NCI-H345 (cell line): ENCODE measurements at regions not wholly inside any gene's neighbourhood (a gene's known extent, or its start where the extent isn't known, plus 50 kb on each side); places are given as distances from the start of the nearest gene placed in this dataset.
"Not testable (repeated sequence)": the region's sequence is repeated elsewhere in the genome, so short reads cannot be mapped to it uniquely, and the experiment has no call there.

Experiments used
- DNase-seq: peaks from one replicate; lab custom pipeline; 2025; lab: John Stamatoyannopoulos, UW

DNA sequence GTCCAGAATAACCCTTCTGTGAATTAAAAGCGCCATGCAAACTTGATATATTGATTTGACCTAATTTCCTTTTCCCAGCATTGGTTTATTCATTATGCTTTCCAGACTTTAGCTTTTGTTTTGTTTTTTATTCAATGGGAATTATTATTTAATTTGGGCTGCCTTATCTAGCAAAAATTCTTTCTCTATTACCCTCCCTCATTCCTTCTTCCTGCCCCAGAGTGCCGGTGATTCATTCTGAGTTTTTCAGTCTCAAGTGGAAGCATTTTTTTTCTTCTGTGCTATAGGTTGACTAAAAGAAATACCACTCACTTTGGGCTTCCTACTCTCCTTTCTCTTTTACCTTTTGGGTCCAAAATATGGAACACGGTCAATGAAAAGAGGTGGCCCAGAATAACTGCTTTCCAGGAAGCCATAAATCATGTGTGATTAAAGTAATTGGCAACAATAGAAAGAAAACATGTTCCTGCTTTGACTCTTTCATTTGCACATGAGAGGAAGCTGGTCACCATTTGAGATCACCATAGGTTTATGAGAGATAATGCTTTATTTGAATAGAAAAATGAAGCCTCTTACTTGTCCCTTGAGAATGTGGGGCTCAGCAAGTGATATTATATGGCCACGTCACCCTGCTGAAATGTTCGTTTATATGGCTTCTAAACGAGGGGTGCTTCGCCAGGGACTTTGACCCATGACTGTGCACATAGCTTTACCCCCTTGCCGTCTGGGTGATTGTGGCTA, 422.8 kb upstream of the ZEB2 start:
- no peak for DNase-seq

DNA sequence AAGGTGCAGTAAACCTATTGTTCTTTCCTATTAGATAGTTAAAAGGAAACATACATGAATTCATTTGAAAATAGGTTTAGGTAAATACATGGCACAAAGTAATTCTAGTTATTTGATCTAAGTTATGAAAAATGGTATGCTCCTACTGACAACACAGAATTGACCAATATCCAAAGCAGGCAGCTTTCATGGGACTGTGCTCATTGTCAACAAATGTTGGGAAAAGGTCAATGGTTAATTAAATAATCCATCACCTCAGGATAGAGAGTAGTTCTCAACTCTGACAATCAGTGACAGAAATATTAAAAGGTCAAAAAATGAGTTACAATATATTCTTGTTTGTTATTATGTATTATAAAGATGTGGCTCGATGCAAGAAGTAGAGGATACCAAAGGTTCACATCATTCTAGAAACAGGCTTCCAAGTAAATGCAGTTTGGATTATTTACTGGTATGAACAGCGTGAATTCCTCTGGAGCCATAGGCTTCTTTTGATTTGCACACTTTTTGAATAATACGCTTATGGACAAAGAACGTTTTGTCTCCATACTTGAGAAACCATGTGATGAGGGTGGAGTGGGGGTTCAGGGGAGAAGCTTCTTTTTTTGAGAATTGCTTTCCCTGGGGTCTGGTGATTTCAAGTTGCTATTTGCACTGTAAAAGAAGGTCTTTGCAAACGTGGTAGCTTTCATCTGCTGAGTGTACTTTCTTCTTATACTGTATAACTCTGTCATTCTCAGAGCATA, 422.0 kb upstream of the ZEB2 start:
- DNase-seq = no peak

DNA sequence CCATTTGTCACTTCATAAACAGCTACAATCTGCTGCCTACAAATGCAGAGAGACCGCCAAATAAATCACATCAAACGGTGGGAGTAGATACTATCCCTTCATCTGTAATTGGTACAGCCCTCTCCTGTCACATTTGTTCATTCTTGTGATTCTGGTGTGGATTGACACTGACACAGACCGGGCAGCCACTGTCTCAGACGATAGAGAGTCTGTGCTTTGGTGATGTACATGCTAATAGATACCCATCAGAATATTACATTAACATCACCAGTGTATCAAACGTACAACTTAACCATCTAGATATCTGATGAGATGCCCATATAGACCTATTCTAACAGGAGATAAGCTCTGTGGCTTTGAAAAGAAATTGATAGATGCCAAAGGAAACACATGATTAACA, 419.7 kb upstream of the ZEB2 start:
- DNase-seq = no peak

DNA sequence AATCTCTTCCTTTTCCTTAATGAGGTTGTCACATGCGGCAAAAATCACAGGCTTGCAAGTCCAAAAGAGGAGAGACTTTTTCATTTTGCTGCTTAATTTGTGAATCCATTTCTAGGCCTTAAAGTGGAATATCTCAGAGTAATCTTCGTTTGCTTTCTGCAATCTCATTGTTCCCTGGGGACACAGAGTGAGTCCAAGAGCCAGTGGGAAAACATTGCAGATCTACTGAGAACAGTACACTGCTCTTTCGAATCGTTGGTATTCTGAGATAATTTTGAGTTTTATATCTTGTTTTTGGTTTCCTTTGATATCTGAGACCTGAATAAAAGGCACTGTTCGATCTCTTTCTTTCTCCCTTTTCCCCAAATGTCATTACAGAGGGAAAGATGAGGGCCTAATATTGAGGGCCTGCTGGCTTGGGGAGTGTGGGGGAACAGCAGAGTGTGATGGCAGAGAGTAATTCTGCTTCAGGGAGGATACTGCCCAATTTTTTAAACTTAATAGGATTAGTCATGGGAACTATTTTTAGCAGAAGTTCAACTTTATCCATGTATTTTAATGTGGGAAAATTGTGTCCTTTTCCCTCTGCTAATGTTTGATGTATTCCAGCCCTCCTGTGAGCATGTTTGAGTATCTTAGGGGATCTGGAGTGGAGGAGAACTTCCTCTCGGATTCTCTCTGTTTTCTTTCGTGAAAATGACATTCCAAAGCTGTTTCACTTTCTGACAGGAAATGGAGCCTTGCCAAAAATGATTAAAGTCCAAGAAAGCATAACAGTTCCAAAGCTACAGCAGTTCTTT, 418.2 kb upstream of the ZEB2 start:
- DNase-seq = no peak

DNA sequence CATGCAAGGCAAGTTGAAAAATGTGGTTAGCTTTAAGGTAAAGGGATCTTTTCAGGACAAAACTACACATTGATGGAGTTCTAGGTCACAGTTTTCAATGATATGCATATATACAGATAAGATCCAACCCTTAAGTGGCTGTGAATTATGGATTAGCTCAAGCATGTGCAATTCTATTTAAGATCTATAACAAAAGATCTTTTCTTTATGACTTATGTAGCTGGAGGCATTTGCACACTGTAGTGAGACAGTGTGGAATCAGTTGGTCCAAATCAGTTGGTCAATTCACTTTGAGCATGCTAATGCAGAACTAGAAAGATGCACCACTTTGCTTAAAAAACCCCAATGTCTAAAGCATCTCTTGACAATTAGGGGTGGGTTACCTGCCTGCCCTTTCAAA, 417.1 kb upstream of the ZEB2 start:
- no peak for DNase-seq

DNA sequence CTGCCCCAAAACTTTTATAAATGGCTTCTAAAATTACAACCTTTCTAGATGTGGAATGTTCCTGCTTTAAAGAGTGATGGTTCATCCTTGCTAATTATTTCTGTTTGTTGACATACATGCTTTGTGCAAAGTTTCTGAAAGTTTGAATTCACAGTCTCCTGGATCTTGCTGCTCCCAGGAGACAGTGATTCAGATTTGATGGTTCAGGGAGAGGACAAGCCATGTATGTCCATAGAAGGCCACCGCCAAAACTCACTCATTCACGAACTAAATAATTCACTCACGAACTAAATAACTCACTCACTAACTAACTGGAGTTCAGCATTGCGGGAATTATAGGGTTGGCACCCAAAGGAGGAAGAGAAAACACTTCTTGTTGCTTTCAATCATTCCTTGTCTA, 416.5 kb upstream of the ZEB2 start:
- DNase-seq = no peak

DNA sequence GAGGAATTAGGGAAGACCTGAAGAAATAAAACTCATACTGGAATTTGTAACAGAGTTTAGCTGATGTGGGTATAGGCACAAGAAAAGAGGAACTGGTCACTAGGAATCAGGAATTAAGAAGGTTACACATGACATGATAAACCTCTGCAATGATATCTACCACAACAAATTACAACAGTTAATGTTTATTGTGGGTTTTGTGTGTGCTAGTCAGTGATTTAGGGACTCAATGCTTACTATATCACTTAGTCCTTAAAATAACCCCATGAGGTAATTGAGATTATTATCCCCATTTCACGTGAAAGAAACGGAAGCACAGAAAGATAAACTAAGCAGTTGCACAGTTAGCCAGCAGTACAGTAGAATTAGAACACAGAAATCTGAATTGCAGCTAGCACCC, 415.8 kb upstream of the ZEB2 start:
- no peak for DNase-seq

DNA sequence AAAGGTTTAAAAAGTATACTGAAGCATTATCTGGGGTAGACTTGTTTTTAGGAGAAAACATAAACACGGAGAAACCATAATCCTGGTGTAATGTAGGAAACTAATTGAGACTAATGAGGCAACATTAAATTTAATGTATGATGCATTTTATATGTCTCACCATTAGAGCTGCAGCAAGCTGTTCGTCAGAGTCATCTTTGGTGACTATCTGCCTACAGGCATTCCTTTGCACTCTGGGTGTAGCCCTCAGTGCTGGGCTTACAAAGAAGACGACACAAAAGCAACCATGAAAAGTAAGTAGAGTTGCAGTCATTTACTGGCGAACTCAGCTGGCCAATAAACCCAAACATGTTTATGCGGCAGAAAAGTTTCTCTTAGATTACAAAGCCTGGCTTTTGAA, 415.3 kb upstream of the ZEB2 start:
- DNase-seq = no peak

DNA sequence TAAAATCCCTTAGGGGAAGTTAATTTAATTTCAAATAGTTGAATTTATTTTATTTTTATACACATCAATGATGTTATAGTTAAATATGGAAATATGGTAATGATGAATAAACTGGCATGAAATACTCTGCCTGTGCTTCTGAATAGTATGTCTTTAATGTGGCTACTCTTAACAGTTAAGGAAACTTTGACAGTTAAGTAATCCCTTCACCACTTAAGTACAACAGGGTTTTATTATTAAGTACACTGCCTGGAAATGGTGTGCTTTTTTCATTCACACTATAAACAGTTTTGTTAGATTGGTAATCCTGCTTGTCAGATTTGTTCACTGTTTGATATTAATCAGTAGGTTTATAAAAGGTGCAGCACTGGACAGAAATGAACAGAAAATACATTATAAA, 412.0 kb upstream of the ZEB2 start:
- DNase-seq = no peak

DNA sequence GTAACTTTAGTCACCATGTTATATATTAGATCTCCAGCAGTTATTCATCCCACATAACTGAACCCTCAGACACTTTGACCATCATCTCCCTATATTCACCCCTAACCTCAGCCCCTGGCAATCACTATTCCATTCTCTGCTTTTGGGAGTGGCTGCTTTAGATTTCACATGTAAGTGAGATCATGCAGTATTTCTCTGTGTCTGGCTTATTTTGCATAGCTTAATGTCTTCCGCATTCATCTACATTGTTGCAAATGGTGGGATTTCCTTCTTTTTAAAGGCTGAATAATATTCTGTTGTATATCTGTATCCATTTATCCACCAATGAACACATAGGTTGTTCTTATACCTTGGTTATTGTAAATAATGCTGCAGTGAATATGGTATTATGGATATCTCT, 411.6 kb upstream of the ZEB2 start:
- no peak for DNase-seq

DNA sequence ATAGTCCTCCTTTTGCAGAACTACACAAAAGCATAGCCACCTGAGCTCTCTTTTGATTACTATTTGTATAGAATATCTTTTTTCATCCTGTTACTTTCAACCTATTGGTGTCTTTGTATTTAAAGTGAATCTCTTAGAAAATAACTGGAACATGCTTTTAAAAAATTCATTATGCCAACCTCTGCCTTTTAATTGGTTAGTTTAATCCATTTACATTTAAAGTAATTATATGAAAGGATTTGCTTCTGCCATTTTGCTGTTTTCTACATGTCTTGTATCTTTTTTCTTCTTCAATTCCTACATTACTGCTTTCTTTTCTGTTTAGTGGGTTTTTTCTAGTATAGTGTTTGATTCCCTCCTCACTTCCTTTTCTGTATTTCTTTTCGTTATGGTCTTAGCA, 407.5 kb upstream of the ZEB2 start:
- DNase-seq = no peak

DNA sequence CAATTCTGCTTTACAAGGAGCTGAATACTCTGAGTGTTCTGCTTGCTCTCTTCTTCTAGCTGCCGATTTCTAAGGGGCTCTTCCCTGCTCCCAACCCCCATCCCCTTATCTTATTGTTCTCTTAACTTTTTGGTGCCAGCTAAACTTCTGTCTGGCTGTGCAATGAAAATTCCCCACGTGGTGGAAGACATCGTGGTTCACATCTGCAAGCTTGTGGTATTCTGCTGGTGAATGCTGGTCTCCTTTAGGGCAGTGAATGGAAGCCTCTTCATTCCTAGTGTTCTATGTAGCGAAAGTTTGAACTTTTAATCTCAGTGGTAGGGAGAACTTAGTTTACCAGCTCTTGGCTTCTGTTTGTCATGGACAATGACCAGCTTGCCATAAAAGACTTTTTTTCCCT, 406.0 kb upstream of the ZEB2 start:
- no peak for DNase-seq

DNA sequence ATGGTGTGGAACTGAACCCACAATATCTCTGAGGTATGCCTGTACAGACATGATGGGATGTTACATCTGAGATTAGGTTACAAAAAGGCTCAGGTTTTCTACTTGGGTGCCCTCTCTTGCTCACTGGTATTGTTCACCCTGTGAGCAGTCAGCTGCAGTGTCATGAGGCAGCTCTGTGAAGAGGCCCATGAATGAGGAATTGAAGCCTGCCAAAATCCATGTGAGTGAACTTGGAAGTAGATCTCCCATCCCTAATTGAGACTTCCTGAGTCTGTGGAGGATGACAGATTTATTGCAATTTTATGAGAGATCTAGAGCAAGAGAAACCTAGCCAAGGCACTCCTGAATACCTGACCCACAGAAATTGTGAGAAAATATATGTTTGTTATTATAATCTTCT, 404.9 kb upstream of the ZEB2 start:
- no peak for DNase-seq

DNA sequence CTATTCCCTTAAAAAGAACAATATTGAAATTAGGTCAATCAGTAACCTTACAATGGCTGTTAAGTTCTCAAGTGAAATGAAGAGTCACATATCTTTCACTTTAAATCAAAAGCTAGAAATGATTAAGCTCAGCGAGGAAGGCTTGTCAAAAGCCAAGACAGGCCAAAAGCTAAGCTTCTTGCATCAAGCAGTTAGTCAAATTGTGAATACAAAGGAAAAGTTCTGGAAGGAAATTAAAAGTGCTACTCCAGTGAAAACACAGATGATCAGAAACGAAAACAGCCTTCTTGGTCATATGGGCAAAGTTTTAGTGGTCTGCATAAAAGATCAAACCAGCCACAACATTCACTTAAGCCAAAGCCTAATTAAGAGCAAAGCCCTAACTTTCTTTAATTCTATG, 402.6 kb upstream of the ZEB2 start:
- no peak for DNase-seq

DNA sequence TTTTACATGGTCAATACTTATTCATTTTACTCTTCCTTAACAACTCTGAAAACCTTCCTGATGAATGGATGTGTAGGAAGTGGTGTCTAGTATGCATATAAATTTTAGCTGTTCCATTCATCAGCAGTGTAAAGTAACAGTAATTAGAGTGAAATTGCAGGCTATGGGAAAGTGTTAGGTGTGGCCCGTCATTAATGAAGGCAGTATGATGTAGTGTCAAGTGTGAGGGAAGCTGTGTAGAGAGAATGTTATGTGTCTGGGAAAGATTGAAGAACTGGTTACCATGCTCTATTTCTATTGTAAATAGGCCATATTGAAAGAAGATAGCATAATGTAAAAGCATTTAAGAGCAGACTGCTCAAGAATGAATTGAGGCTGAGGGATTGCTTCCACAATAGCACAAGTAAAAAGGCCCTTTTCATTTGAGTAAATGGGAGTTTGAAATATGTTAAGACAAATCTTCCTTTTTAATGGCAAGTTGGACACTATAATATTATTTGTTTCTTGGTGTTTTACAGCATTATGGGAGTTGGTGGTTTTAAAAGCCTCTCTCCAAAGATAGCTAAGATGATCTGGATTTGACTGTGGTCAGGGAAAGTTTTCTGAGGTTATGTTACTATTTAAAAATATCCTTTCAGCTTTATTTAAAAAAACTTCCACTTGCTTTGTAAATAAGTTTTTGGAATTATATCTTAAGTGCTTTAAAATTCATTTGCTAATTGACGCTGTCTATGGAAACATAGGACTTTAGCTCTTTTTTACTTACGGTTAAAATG, 401.0 kb upstream of the ZEB2 start:
- DNase-seq = no peak

DNA sequence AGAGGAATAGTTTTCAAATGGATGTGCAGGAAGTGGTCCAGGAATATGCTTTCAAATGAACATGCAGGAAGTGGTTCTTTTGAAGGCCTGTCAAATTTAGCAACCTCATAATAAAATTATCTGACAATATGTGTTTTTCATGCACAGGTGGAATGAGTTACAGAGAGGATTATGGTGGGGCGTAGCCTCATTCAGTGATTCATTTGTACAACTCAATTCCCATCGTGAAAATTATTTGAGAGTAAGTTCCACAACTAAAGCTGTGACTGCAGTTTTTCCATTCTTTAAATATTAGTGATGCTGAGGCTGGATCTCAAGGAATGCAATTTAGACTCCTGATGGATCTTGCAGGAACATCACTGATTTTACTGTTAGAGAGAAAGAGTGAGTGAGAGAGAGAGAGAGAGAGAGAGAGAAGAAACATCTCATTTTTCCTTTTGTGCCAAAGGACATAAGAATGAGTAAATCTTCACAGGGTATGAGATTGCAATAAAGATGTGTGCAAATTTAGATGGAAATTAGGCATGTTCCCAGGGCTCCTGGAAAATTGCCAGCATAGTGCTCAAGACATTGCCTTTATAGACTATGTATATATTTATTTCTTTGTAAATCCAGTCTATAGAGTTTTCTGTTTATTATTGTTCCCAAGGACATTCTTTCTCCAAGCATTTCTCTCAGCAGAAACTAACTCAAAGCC, 394.9 kb upstream of the ZEB2 start:
- DNase-seq = no peak

DNA sequence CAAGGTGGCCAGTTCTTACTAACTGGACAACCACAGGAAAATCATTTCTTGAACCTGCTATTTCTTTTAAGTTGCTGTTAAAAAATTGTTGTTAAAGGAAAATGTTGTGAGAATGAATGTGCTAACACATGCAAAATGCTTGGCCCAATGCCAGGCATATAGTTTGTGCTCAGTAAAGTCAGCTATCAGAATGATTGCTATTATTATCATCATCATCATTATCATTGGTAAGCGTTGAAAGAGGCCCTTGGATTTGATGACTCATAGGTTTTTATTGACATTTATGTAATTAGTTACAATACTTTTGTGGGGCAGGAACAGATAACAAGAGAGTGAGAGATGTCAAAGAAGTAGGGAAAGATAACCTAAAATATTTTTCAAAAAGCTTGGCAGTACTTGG, 394.2 kb upstream of the ZEB2 start:
- no peak for DNase-seq

DNA sequence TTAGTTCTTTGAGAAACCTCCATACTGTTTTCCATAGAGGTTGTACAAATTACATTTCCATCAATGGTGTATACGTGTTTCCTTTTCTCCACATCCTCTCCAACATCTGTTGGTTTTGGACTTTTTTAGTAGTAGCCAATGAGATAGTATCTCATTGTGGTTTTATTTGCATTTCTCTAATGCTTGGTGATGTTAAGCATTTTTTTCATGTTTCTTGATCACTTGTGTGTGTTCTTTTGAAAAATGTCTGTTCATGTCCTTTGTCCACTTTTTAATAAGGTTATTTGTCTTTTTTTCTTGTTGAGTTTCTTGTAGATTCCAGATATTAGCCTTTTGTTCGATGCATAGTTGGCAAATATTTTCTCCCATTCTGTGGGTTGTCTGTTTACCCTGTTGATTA, 392.3 kb upstream of the ZEB2 start:
- no peak for DNase-seq

DNA sequence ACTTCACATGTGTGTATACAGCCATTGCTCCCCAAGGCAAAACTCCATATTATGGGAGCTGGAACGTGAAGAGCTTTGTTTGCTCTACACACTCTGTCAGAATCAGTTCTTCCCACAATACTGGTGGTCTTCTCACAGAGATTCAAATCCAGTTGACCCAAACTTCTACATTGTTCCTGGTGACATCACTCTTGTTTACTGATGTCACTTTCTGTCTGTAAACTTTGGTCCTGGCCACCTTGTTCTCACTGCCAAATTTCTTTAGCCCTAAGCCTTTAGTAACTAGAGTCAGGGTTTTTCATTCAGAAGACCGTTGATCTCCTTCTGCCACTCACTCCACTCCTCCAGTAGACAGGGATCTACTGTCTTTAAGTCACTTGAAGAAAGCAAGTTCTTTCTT, 386.0 kb upstream of the ZEB2 start:
- no peak for DNase-seq

DNA sequence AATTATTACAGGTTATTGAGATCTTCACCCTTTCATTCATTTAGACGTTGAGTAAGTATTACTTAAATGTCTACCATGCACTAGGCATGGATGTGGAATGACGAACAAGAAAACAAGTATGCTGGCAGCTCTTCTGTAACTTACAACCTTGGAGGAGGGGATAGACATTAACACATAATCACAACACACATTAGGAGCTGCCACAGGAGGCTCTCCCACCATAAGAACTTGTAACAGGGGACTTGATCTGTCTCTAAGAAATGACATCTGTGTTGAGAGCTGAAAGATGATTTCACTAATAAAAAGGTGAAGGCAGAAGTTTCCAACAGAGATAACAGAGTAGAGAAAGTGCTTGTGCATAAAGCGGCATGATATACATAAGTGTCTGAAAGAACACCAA, 384.7 kb upstream of the ZEB2 start:
- DNase-seq = no peak

DNA sequence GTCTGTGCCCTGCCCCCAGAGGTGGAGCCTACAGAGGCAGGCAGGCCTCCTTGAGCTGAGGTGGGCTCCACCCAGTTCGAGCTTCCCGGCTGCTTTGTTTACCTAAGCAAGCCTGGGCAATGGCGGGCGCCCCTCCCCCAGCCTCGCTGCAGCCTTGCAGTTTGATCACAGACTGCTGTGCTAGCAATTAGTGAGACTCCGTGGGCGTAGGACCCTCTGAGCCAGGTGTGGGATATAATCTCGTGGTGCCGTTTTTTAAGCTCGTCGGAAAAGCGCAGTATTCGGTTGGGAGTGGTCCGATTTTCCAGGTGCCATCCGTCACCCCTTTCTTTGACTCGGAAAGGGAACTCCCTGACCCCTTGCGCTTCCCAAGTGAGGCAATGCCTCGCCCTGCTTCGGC, 383.1 kb upstream of the ZEB2 start:
- DNase-seq = not testable (repeated sequence)

DNA sequence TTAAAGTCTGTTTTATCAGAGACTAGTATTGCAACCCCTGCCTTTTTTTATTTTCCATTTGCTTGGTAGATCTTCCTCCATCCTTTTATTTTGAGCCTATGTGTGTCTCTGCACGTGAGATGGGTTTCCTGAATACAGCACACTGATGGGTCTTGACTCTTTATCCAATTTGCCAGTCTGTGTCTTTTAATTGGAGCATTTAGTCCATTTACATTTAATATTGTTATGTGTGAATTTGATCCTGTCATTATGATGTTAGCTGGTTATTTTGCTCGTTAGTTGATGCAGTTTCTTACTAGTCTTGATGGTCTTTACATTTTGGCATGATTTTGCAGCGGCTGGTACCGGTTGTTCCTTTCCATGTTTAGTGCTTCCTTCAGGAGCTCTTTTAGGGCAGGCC, 381.5 kb upstream of the ZEB2 start:
- not testable (repeated sequence) for DNase-seq
